Heart left ventricle (tissue), 13 donors: ENCODE measurements at regions not wholly inside any gene's neighbourhood (a gene's known extent, or its start where the extent isn't known, plus 50 kb on each side); places are given as distances from the start of the nearest gene placed in this dataset.

Source experiments
- CTCF ChIP-seq, 12 donors: fragments of 200-600 bp; sonication (generic) in 4 of 12; IDR thresholded peaks; one replicate each; pipeline versions ENCODE4 v1.5.0 to v1.8.0; 2018 to 2022; ENCODE audit warnings: antibody characterized with exemption in 12 of 12, mild to moderate bottlenecking in 5 of 12
- POLR2A ChIP-seq, 2 donors: fragments of 450-650 bp; IDR thresholded peaks; one replicate each; pipeline ENCODE4 v1.6.1; 2017; ENCODE audit warnings: antibody characterized with exemption in 2 of 2, mild to moderate bottlenecking in 2 of 2, moderate library complexity in 2 of 2
- donor health status: ischemic (EF 13 %, LVEDD 7.1; RV severe dilation, severe dysfunction).
- donor health status: DM: no; HTN: yes; CAD: no.
- donor health status: DM: no; HTN: no; CAD: no.
- donor health status: ischemic (EF 25% LVEDD 6.9; RV normal size, moderate dysfunction).
- donor health status: ischemic (EF 25% LVEDD 5.7; RV mildly dilated, moderate dysfunction).
- donor health status: ischemic (EF 35%, LVEDD 5.7; RV mildly dilated, moderate dysfunction).
- donor health status: nonischemic (EF 11% LVEDD 7.7; RV severe dilation, severe dysfunction).
- donor health status: DM: yes; HTN: yes; CAD: no.
- donor health status: PGD.
- donor health status: ischemic (EF 29% LVEDD 5.4; RV normal size, mild dysfunction).
- donor health status: nonischemic (EF 23%, LVEDD 6.1; RV moderate dilation, normal function).

GRCh38 chr4:33134366-33134765 lies 2414.2 kb downstream of the PCDH7 start:
- TF ChIP-seq CTCF (IDR thresholded peaks at IDR 0.05) (no peak), POLR2A (IDR thresholded peaks at IDR 0.05) (no peak)
